Sigmoid colon (tissue), 4 donors: ENCODE measurements at regions not wholly inside any gene's neighbourhood (a gene's known extent, or its start where the extent isn't known, plus 50 kb on each side); places are given as distances from the start of the nearest gene placed in this dataset.

Experiments used
- EP300 ChIP-seq, 4 donors: sonication (generic); formaldehyde crosslinking; IDR thresholded peaks; one replicate each; pipeline ENCODE4 v1.6.1; 2017; ENCODE audit warnings: antibody characterized with exemption in 4 of 4
- POLR2A ChIP-seq, 2 donors: fragments of 450-650 bp; IDR thresholded peaks; one replicate each; pipeline ENCODE4 v1.6.1; 2016; ENCODE audit warnings: antibody characterized with exemption in 2 of 2, mild to moderate bottlenecking in 2 of 2, moderate library complexity in 2 of 2
- POLR2AphosphoS5 ChIP-seq, 4 donors: sonication (generic); formaldehyde crosslinking; IDR thresholded peaks; one replicate each; pipeline ENCODE4 v1.6.1; 2017; ENCODE audit warnings: antibody characterized with exemption in 4 of 4
- TF ChIP-seq, protein P1 (sequence below), 4 experiments: fragments of 450-650 bp in 3 of 4; fragments of 200-600 bp in 1 of 4; IDR thresholded peaks; one replicate each; pipeline ENCODE4 v1.5.1; 2016 to 2019; ENCODE audit warnings: antibody characterized with exemption in 4 of 4, mild to moderate bottlenecking in 3 of 4, moderate library complexity in 2 of 4

DNA sequence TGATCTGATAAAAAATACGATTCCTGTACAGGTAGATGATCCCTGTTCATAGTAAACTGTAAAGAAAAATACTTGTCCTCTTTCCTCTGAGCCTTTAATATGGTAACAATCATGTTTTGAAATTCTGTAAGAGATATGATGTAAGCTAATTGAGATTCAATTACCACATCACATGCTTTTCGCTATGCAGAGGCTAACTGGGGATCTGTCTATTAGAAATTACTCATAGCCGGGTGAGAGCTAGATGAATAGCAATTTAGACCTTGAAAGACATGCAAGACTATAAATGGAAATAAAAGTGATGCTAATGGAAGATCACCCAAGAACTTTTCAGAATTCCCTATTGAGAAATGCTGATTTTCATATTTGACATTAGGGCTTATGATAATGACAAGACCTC lies 579.9 kb upstream of the ZNF717 start:
- no peak for TF ChIP-seq POLR2AphosphoS5 (IDR thresholded peaks at IDR 0.05)
- TF ChIP-seq, protein P1, sequence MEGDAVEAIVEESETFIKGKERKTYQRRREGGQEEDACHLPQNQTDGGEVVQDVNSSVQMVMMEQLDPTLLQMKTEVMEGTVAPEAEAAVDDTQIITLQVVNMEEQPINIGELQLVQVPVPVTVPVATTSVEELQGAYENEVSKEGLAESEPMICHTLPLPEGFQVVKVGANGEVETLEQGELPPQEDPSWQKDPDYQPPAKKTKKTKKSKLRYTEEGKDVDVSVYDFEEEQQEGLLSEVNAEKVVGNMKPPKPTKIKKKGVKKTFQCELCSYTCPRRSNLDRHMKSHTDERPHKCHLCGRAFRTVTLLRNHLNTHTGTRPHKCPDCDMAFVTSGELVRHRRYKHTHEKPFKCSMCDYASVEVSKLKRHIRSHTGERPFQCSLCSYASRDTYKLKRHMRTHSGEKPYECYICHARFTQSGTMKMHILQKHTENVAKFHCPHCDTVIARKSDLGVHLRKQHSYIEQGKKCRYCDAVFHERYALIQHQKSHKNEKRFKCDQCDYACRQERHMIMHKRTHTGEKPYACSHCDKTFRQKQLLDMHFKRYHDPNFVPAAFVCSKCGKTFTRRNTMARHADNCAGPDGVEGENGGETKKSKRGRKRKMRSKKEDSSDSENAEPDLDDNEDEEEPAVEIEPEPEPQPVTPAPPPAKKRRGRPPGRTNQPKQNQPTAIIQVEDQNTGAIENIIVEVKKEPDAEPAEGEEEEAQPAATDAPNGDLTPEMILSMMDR (IDR thresholded peaks at IDR 0.05), result no peak
- no peak for TF ChIP-seq POLR2A (IDR thresholded peaks at IDR 0.05)
- TF ChIP-seq EP300 (IDR thresholded peaks at IDR 0.05), result no peak
